IMR-90 (cell line): ENCODE measurements at regions not wholly inside any gene's neighbourhood (a gene's known extent, or its start where the extent isn't known, plus 50 kb on each side); places are given as distances from the start of the nearest gene placed in this dataset.

Experiments used
- ATAC-seq: fragments of 200-7000 bp; cut with Tn5 transposase; 2 replicates; pipeline ENCODE4 v1.9.1; 2020; ENCODE audit warnings: low read depth, mild to moderate bottlenecking, moderate library complexity
- BruUV-seq: library from RNA; stranded (reverse); fragments of 400-500 nt; replicated peaks from 2 replicates; lab custom pipeline; 2021; lab: Mats Ljungman, UMichigan
- CTCF ChIA-PET: fragments of 300-600 bp; formaldehyde crosslinking; extraction: SDS; loops from one replicate; lab custom pipeline; 2021; ENCODE audit warnings: antibody characterized with exemption; lab: Yijun Ruan, JAX
- POLR2A ChIA-PET: fragments of 300-600 bp; sonication (Branson Sonifier 250); formaldehyde crosslinking; loops from one replicate; lab custom pipeline; 2022; ENCODE audit warnings: antibody characterized with exemption; ENCODE audit not compliant: unreplicated experiment; lab: Charles Lee
- DNase-seq: peaks from one replicate; pipeline ENCODE4 v3.0.0; 2013
- H2AFZ ChIP-seq: replicated peaks from 2 replicates; pipeline ENCODE3; 2013; ENCODE audit warnings: low read length, mild to moderate bottlenecking; ENCODE audit not compliant: poor library complexity
- H2AK5ac ChIP-seq: 2 replicates; pipeline ENCODE4 v1.6.1; 2013; ENCODE audit warnings: low read depth, low read length, inconsistent platforms
- H2AK9ac ChIP-seq: replicated peaks from 2 replicates; pipeline ENCODE3; 2013; ENCODE audit warnings: mild to moderate bottlenecking, low read depth, low read length, moderate library complexity; ENCODE audit not compliant: poor library complexity
- H2BK120ac ChIP-seq: 2 replicates; pipeline ENCODE4 v1.6.1; 2013; ENCODE audit warnings: low read depth, low read length, inconsistent platforms
- H2BK15ac ChIP-seq: 3 replicates; pipeline ENCODE4 v1.6.1; 2013; ENCODE audit warnings: low read depth, low read length, inconsistent platforms
- H2BK20ac ChIP-seq: 2 replicates; pipeline ENCODE4 v1.6.1; 2013; ENCODE audit warnings: low read depth, mild to moderate bottlenecking, inconsistent platforms, low read length, moderate library complexity
- H2BK5ac ChIP-seq: 2 replicates; pipeline ENCODE4 v1.6.1; 2013; ENCODE audit warnings: mild to moderate bottlenecking, low read depth, low read length, inconsistent platforms; ENCODE audit not compliant: poor library complexity, severe bottlenecking
- H3K14ac ChIP-seq: replicated peaks from 2 replicates; pipeline ENCODE4 v1.6.1; 2013; ENCODE audit warnings: low read depth, low read length, inconsistent platforms
- H3K18ac ChIP-seq: 2 replicates; pipeline ENCODE4 v1.6.1; 2013; ENCODE audit warnings: low read depth, low read length, control low read depth
- H3K23ac ChIP-seq: 2 replicates; pipeline ENCODE4 v1.6.1; 2013; ENCODE audit warnings: low read depth, low read length, inconsistent platforms
- H3K27ac ChIP-seq: 2 replicates; pipeline ENCODE4 v1.5.1; 2013; ENCODE audit warnings: mild to moderate bottlenecking, control low read depth, low read length; ENCODE audit not compliant: insufficient read depth
- H3K27me3 ChIP-seq: 2 replicates; pipeline ENCODE4 v1.6.1; 2013; ENCODE audit warnings: low read length; ENCODE audit not compliant: control insufficient read depth, insufficient read depth
- H3K36me3 ChIP-seq: 2 replicates; pipeline ENCODE4 v1.6.1; 2013; ENCODE audit warnings: low read length, mixed read lengths; ENCODE audit not compliant: control insufficient read depth, insufficient read depth
- H3K4ac ChIP-seq: 2 replicates; pipeline ENCODE4 v1.6.1; 2013; ENCODE audit warnings: low read depth, low read length, inconsistent platforms
- H3K4me1 ChIP-seq: 2 replicates; pipeline ENCODE4 v1.6.1; 2013; ENCODE audit warnings: low read length, mixed read lengths; ENCODE audit not compliant: control insufficient read depth, insufficient read depth
- H3K4me2 ChIP-seq: 2 replicates; pipeline ENCODE4 v1.6.1; 2013; ENCODE audit warnings: low read depth, mild to moderate bottlenecking, control low read depth, low read length, moderate library complexity
- H3K4me3 ChIP-seq: 2 replicates; pipeline ENCODE4 v1.5.1; 2013; ENCODE audit warnings: low read depth, mild to moderate bottlenecking, control low read depth, low read length, moderate library complexity; ENCODE audit not compliant: insufficient read depth
- H3K56ac ChIP-seq: 2 replicates; pipeline ENCODE4 v1.6.1; 2013; ENCODE audit warnings: low read length, inconsistent platforms; ENCODE audit not compliant: insufficient read depth; ENCODE audit errors: extremely low read depth
- H3K79me1 ChIP-seq, 2 experiments: 2 replicates each; pipeline ENCODE4 v1.6.1; 2013; ENCODE audit warnings: low read length in 2 of 2, inconsistent platforms in 1 of 2, low read depth in 1 of 2
- H3K9ac ChIP-seq: 2 replicates; pipeline ENCODE4 v1.6.1; 2013; ENCODE audit warnings: low read depth, low read length, control low read depth
- H3K9me1 ChIP-seq: 2 replicates; pipeline ENCODE4 v1.6.1; 2013; ENCODE audit warnings: low read length, inconsistent platforms; ENCODE audit not compliant: insufficient read depth
- H3K9me3 ChIP-seq: 2 replicates; pipeline ENCODE4 v1.6.1; 2013; ENCODE audit warnings: low read length; ENCODE audit not compliant: control insufficient read depth, insufficient read depth
- H4K20me1 ChIP-seq: 2 replicates; pipeline ENCODE4 v1.6.1; 2013; ENCODE audit warnings: low read length, inconsistent platforms; ENCODE audit not compliant: insufficient read depth
- H4K5ac ChIP-seq: 2 replicates; pipeline ENCODE4 v1.6.1; 2013; ENCODE audit warnings: mild to moderate bottlenecking, low read depth, low read length, control low read depth
- H4K8ac ChIP-seq, 2 experiments: 2 replicates each; pipeline ENCODE4 v1.6.1; 2013; ENCODE audit warnings: low read depth in 2 of 2, low read length in 2 of 2, control low read depth in 1 of 2, inconsistent platforms in 1 of 2
- H4K91ac ChIP-seq: 2 replicates; pipeline ENCODE4 v1.6.1; 2013; ENCODE audit warnings: low read depth, low read length, inconsistent platforms; ENCODE audit not compliant: insufficient read depth
- CEBPB ChIP-seq: IDR thresholded peaks from 2 replicates; pipeline ENCODE4 v1.6.1; 2012; ENCODE audit warnings: low read depth, low read length, improper control_type of control experiment
- ELK1 ChIP-seq: fragments of 150-350 bp; IDR thresholded peaks from 2 replicates; pipeline ENCODE4 v1.6.1; 2016; ENCODE audit warnings: low read depth, mild to moderate bottlenecking, low read length, moderate library complexity, borderline replicate concordance
- MAFK ChIP-seq: IDR thresholded peaks from 2 replicates; pipeline ENCODE4 v1.6.1; 2012; ENCODE audit warnings: low read depth, low read length, improper control_type of control experiment
- POLR2A ChIP-seq: IDR thresholded peaks from 2 replicates; pipeline ENCODE4 v1.6.1; 2012; ENCODE audit warnings: mild to moderate bottlenecking, low read depth, low read length
- RAD21 ChIP-seq: IDR thresholded peaks from 2 replicates; pipeline ENCODE4 v1.6.1; 2012; ENCODE audit warnings: low read length, improper control_type of control experiment
- RCOR1 ChIP-seq: IDR thresholded peaks from 2 replicates; pipeline ENCODE4 v1.6.1; 2012; ENCODE audit warnings: mild to moderate bottlenecking, low read length, improper control_type of control experiment; ENCODE audit not compliant: insufficient replicate concordance
- RFX5 ChIP-seq: IDR thresholded peaks from 2 replicates; pipeline ENCODE4 v1.8.0; 2012; ENCODE audit warnings: low read depth, mild to moderate bottlenecking, low read length, moderate library complexity
- SMC3 ChIP-seq: fragments of 150-350 bp; IDR thresholded peaks from 2 replicates; pipeline ENCODE4 v1.6.1; 2016; ENCODE audit warnings: low read depth, mild to moderate bottlenecking, antibody characterized with exemption, low read length, moderate library complexity
- WGBS, 2 experiments: methylation state at CpG; one replicate each; pipeline versions ENCODE4 v1.1.5 to v1.1.7; 2013; ENCODE audit warnings: missing lambda C conversion rate in 2 of 2; ENCODE audit not compliant: insufficient read length in 1 of 2; ENCODE audit errors: extremely low coverage in 2 of 2; 5-methylcytosine and 5-hydroxymethylcytosine counted together
- dilution Hi-C: fragments of 300-500 bp; cut with HindIII; formaldehyde crosslinking; loops from one replicate; pipeline ENCODE4 v1.14.3; 2018; ENCODE audit warnings: low sequenced_read_pairs; ENCODE audit not compliant: unreplicated experiment
- in situ Hi-C: fragments of 300-500 bp; cut with MboI; formaldehyde crosslinking; loops from 3 replicates; pipeline ENCODE4 v1.14.3; 2019; ENCODE audit warnings: low sequenced_read_pairs, inconsistent platforms, mixed read lengths
- intact Hi-C: fragments of 100-400 bp; cut with micrococcal nuclease; formaldehyde crosslinking; loops from 2 replicates; pipeline ENCODE4 v1.10.0; 2022

- H3K9me1 ChIP-seq: no peaks in the 10 kb centered on the region
- peaks cover 4% of the 10 kb centered on the region for H3K27me3 ChIP-seq
- no peak overlapping the region for H3K14ac ChIP-seq
- DNase-seq (no peak), ATAC-seq (no peak)
- no peak overlapping the region for H3K4ac ChIP-seq
- no peak overlapping the region for H3K56ac ChIP-seq
- no peak for TF ChIP-seq SMC3
- no peak for TF ChIP-seq RAD21
- TF ChIP-seq POLR2A: no peak
- TF ChIP-seq RFX5: no peak
- TF ChIP-seq ELK1: no peak
- no peak for TF ChIP-seq MAFK
- TF ChIP-seq RCOR1: no peak
- no peak for TF ChIP-seq CEBPB
- no peak overlapping the region for H4K8ac ChIP-seq
- 0 out of 2 replicates have a peak, but pooled peaks cover 3% of the 10 kb centered on the region for H3K9me3 ChIP-seq
- no peak overlapping the region for H4K5ac ChIP-seq
- no peak overlapping the region for H4K91ac ChIP-seq
- H3K18ac ChIP-seq: no peak overlapping the region
- H3K23ac ChIP-seq: no peak overlapping the region
- no peaks in the 10 kb centered on the region for H3K4me1 ChIP-seq
- no peak overlapping the region for H2AK9ac ChIP-seq
- ChIA-PET CTCF (no interaction called here), POLR2A (no interaction called here)
- 100% methylated on average over 1 of the region's 7 CpGs; no CpG with 5 or more reads in 1 of the 2 experiments for WGBS, 2 experiments
- no peak overlapping the region for H3K4me3 ChIP-seq
- H2AFZ ChIP-seq: no peak overlapping the region
- no peak overlapping the region for H2AK5ac ChIP-seq
- no peak overlapping the region for H2BK15ac ChIP-seq
- dilution Hi-C loops (no loop called here), intact Hi-C loops (no loop called here), in situ Hi-C loops (no loop called here)
- no peaks in the 10 kb centered on the region for H3K36me3 ChIP-seq
- no peak overlapping the region for H3K9ac ChIP-seq
- no peaks in the 10 kb centered on the region for H4K20me1 ChIP-seq
- BruUV-seq: no TSS peak
- no peak overlapping the region for H2BK20ac ChIP-seq
- H2BK5ac ChIP-seq: no peak overlapping the region
- H2BK120ac ChIP-seq: no peak overlapping the region
- no peak overlapping the region for H3K27ac ChIP-seq
- no peaks in the 10 kb centered on the region for H3K79me1 ChIP-seq
- no peak overlapping the region for H3K4me2 ChIP-seq
These were observed 80.4 kb upstream of the KCNA1 start for GRCh38 chr12:4829161-4829792.
